Peyer's patch (tissue), 4 donors: ENCODE measurements at regions not wholly inside any gene's neighbourhood (a gene's known extent, or its start where the extent isn't known, plus 50 kb on each side); places are given as distances from the start of the nearest gene placed in this dataset.

Source experiments
- DNase-seq, 3 donors: peaks; one replicate each; pipeline ENCODE4 v3.0.0-alpha.2; 2017 to 2019
- H3K27ac ChIP-seq, 4 donors: fragments of 200-600 bp; sonication (generic); one replicate each; pipeline ENCODE4 v1.5.1; 2016 to 2019
- H3K27me3 ChIP-seq, 2 donors: fragments of 200-600 bp; sonication (generic); one replicate each; pipeline ENCODE4 v1.5.1; 2019
- H3K36me3 ChIP-seq, 3 donors: fragments of 200-600 bp; sonication (generic); one replicate each; pipeline ENCODE4 v1.5.1; 2016 to 2019
- H3K4me1 ChIP-seq, 4 donors: fragments of 200-600 bp; sonication (generic); one replicate each; pipeline ENCODE4 v1.5.1; 2016 to 2019
- H3K4me3 ChIP-seq, 4 donors: fragments of 200-600 bp; sonication (generic); 1 replicate in 3 of 4; 2 replicates in 1 of 4; pipeline ENCODE4 v1.5.1; 2016 to 2019; ENCODE audit warnings: mild to moderate bottlenecking in 1 of 4
- H3K9me3 ChIP-seq, 4 donors: fragments of 200-600 bp; sonication (generic); one replicate each; pipeline ENCODE4 v1.5.1; 2016 to 2019; ENCODE audit warnings: mild to moderate bottlenecking in 1 of 4
- CTCF ChIP-seq, 6 experiments: fragments of 450-650 bp in 4 of 6; fragments of 200-600 bp in 2 of 6; sonication (generic) in 1 of 6; IDR thresholded peaks; one replicate each; pipeline ENCODE4 v1.5.1; 2017 to 2019; ENCODE audit warnings: antibody characterized with exemption in 6 of 6, mild to moderate bottlenecking in 3 of 6, moderate library complexity in 1 of 6
- POLR2A ChIP-seq, 2 donors: fragments of 450-650 bp; IDR thresholded peaks; one replicate each; pipeline ENCODE4 v1.5.1; 2017; ENCODE audit warnings: antibody characterized with exemption in 2 of 2, mild to moderate bottlenecking in 2 of 2, moderate library complexity in 2 of 2

GRCh38 chr21:41623945-41624344, 116.0 kb upstream of the TMPRSS2 start:
- TF ChIP-seq CTCF (IDR thresholded peaks at IDR 0.05) (no peak), POLR2A (IDR thresholded peaks at IDR 0.05) (no peak)
- Histone ChIP-seq H3K27ac (no peak overlapping the region), H3K36me3 (no peaks in the 10 kb centered on the region), H3K4me3 (no peak overlapping the region), H3K9me3 (no peaks in the 10 kb centered on the region), H3K4me1 (peaks cover 0 to 20% (median 0%) of the 10 kb centered on the region in 4 donors), H3K27me3 (no peaks in the 10 kb centered on the region)
- no peak for DNase-seq

GRCh38 chr21:41622831-41623548, 115.0 kb upstream of the TMPRSS2 start:
- H3K4me1 ChIP-seq: peaks cover 0 to 13% (median 0%) of the 10 kb centered on the region in 4 donors
- H3K4me3 ChIP-seq: no peak overlapping the region
- DNase-seq: no peak
- no peak for TF ChIP-seq POLR2A (IDR thresholded peaks at IDR 0.05)
- TF ChIP-seq CTCF (IDR thresholded peaks at IDR 0.05): no peak
- H3K27ac ChIP-seq: no peak overlapping the region
- H3K36me3 ChIP-seq: no peaks in the 10 kb centered on the region
- no peaks in the 10 kb centered on the region for H3K27me3 ChIP-seq
- H3K9me3 ChIP-seq: no peaks in the 10 kb centered on the region

GRCh38 chr21:41622201-41622600, 114.2 kb upstream of the TMPRSS2 start:
- no peaks in the 10 kb centered on the region for H3K36me3 ChIP-seq
- H3K27me3 ChIP-seq: no peaks in the 10 kb centered on the region

GRCh38 chr21:41621513-41621912, 113.6 kb upstream of the TMPRSS2 start:
- no peak overlapping the region for H3K27ac ChIP-seq
- TF ChIP-seq CTCF (IDR thresholded peaks at IDR 0.05): no peak
- TF ChIP-seq POLR2A (IDR thresholded peaks at IDR 0.05): no peak
- no peaks in the 10 kb centered on the region for H3K36me3 ChIP-seq
- no peaks in the 10 kb centered on the region for H3K27me3 ChIP-seq
- H3K4me1 ChIP-seq: peaks cover 0 to 13% (median 0%) of the 10 kb centered on the region in 4 donors
- no peaks in the 10 kb centered on the region for H3K9me3 ChIP-seq
- no peak for DNase-seq
- no peak overlapping the region for H3K4me3 ChIP-seq

More at GRCh38 chr21:41622201-41622600, 114.2 kb upstream of the TMPRSS2 start:
- DNase-seq: no peak
- Histone ChIP-seq H3K9me3 (no peaks in the 10 kb centered on the region), H3K27ac (no peak overlapping the region), H3K4me1 (peaks cover 0 to 13% (median 0%) of the 10 kb centered on the region in 4 donors), H3K4me3 (no peak overlapping the region)
- TF ChIP-seq POLR2A (IDR thresholded peaks at IDR 0.05): no peak
- no peak for TF ChIP-seq CTCF (IDR thresholded peaks at IDR 0.05)

- no peaks in the 10 kb centered on the region for H3K36me3 ChIP-seq
- no peak overlapping the region for H3K4me3 ChIP-seq
- TF ChIP-seq POLR2A (IDR thresholded peaks at IDR 0.05): no peak
- no peak for TF ChIP-seq CTCF (IDR thresholded peaks at IDR 0.05)
- H3K27me3 ChIP-seq: no peaks in the 10 kb centered on the region
- H3K4me1 ChIP-seq: peaks cover 0 to 10% (median 0%) of the 10 kb centered on the region in 4 donors
- H3K9me3 ChIP-seq: no peaks in the 10 kb centered on the region
- no peak for DNase-seq
- H3K27ac ChIP-seq: no peak overlapping the region
These were observed 113.0 kb upstream of the TMPRSS2 start for GRCh38 chr21:41620982-41621381.
